ENCODE measurements at regions not wholly inside any gene's neighbourhood (a gene's known extent, or its start where the extent isn't known, plus 50 kb on each side); places are given as distances from the start of the nearest gene placed in this dataset.

- no peak for TF ChIP-seq CTCF (IDR thresholded peaks at IDR 0.05; ENCODE audit: low read depth, low read length, missing input control)
- no peak for TF ChIP-seq MAX (IDR thresholded peaks at IDR 0.05)
- TF ChIP-seq REST (IDR thresholded peaks at IDR 0.05): no peak
- no peak for TF ChIP-seq TAF1 (conservative IDR thresholded peaks at IDR 0.05)
- no peak for TF ChIP-seq JUND (IDR thresholded peaks at IDR 0.05)
- TF ChIP-seq SP1 (IDR thresholded peaks at IDR 0.05): no peak
- TF ChIP-seq GABPA (IDR thresholded peaks at IDR 0.05 in 1 of 2, conservative IDR thresholded peaks at IDR 0.05 in 1 of 2): no peak
- no peak for TF ChIP-seq NR2F2 (IDR thresholded peaks at IDR 0.05)
- no peak for TF ChIP-seq YY1 (IDR thresholded peaks at IDR 0.05)
- no peak for TF ChIP-seq FOXA1 (IDR thresholded peaks at IDR 0.05)
- TF ChIP-seq ZBTB33 (IDR thresholded peaks at IDR 0.05): no peak
- TF ChIP-seq RXRA (IDR thresholded peaks at IDR 0.05): no peak
- no peak for TF ChIP-seq RAD21 (IDR thresholded peaks at IDR 0.05)
These were observed 471.6 kb upstream of the AKR1E2 start for GRCh38 chr10:4354382-4354812.

Data from liver (tissue), 3 donors.